ENCODE measurements at regions not wholly inside any gene's neighbourhood (a gene's known extent, or its start where the extent isn't known, plus 50 kb on each side); places are given as distances from the start of the nearest gene placed in this dataset.

GRCh38 chr10:42937649-42938180 lies 139.2 kb upstream of the RET start:
- no peak for TF ChIP-seq CTCF (optimal IDR thresholded peaks at IDR 0.05 in 1 of 3, IDR thresholded peaks at IDR 0.05 in 1 of 3, conservative IDR thresholded peaks at IDR 0.05 in 1 of 3; ENCODE audit: extremely low read depth in 1 of 3, insufficient read depth in 2 of 3, low read length in 3 of 3)
- no peak for TF ChIP-seq EZH2 (IDR thresholded peaks at IDR 0.05; ENCODE audit: low read length)
